Gastrocnemius medialis (tissue), 4 donors: ENCODE measurements at regions not wholly inside any gene's neighbourhood (a gene's known extent, or its start where the extent isn't known, plus 50 kb on each side); places are given as distances from the start of the nearest gene placed in this dataset.

Experiments
- ATAC-seq, 2 donors: fragments of 150-250 bp; one replicate each; pipeline ENCODE4 v1.9.1; 2016
- DNase-seq, 2 donors: peaks; one replicate each; pipeline ENCODE4 v3.0.0-alpha.2; 2019
- H3K27ac ChIP-seq, 4 donors: fragments of 200-600 bp; sonication (generic); 1 replicate in 1 of 4; 2 replicates in 3 of 4; pipeline ENCODE4 v1.5.1; 2016 to 2018; ENCODE audit warnings: mild to moderate bottlenecking in 2 of 4, moderate library complexity in 1 of 4
- H3K27me3 ChIP-seq, 3 donors: fragments of 200-600 bp; sonication (generic) in 2 of 3; 1 replicate in 1 of 3; 2 replicates in 2 of 3; pipeline versions ENCODE4 v1.5.1 to v1.6.0; 2016 to 2019; ENCODE audit warnings: mild to moderate bottlenecking in 1 of 3, moderate library complexity in 1 of 3
- H3K36me3 ChIP-seq, 2 donors: fragments of 200-600 bp; sonication (generic) in 1 of 2; one replicate each; pipeline ENCODE4 v1.5.1; 2017 to 2018
- H3K4me1 ChIP-seq, 2 donors: fragments of 200-600 bp; sonication (generic) in 1 of 2; one replicate each; pipeline ENCODE4 v1.5.1; 2016 to 2017; ENCODE audit warnings: mild to moderate bottlenecking in 2 of 2
- H3K4me3 ChIP-seq, 4 donors: fragments of 200-600 bp; sonication (generic) in 3 of 4; 1 replicate in 1 of 4; 2 replicates in 3 of 4; pipeline ENCODE4 v1.5.1; 2016 to 2019; ENCODE audit warnings: mild to moderate bottlenecking in 2 of 4
- H3K9me3 ChIP-seq, 3 donors: fragments of 200-600 bp; sonication (generic) in 2 of 3; 1 replicate in 1 of 3; 2 replicates in 2 of 3; pipeline ENCODE4 v1.5.1; 2016 to 2019
- CTCF ChIP-seq, 5 experiments: fragments of 450-650 bp in 3 of 5; fragments of 200-600 bp in 2 of 5; sonication (generic) in 2 of 5; IDR thresholded peaks in 4 of 5; conservative IDR thresholded peaks in 1 of 5; 1 replicate in 4 of 5; 2 replicates in 1 of 5; pipeline ENCODE4 v1.5.1; 2016 to 2019; ENCODE audit warnings: antibody characterized with exemption in 5 of 5, mild to moderate bottlenecking in 3 of 5, moderate library complexity in 3 of 5
- POLR2A ChIP-seq, 2 donors: fragments of 450-650 bp; IDR thresholded peaks; one replicate each; pipeline ENCODE4 v1.6.1; 2017; ENCODE audit warnings: antibody characterized with exemption in 2 of 2, mild to moderate bottlenecking in 2 of 2, moderate library complexity in 2 of 2
- in situ Hi-C, 4 donors: fragments of 200-750 bp; cut with MboI; loops; one replicate each; pipeline versions ENCODE4 v1.15.0 to v1.8.0; 2017; ENCODE audit warnings: low sequenced_read_pairs in 4 of 4
- intact Hi-C: fragments of 100-400 bp; cut with DNase I; formaldehyde crosslinking; loops from one replicate; pipeline ENCODE4 v1.15.1; 2023; ENCODE audit warnings: low total_unique reads

DNA sequence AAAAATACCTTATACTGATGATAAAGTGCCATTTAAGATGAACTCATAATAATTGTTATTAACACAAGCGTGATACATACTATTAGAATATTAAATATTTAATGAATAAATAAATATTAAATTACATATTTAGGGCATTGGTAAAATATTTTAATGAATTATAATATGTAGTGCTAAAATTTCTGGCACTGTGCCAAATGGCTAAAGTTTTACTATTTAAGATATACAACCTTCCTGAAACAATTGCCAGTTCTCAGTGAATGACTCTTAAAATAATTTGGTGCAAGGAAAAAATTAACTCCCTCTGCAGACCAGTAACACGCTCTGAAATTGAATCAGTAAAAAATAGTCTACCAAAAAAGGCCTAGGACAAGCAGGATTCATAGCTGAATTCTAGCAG is 428.9 kb upstream of the ATXN7L3B start:
- Histone ChIP-seq H3K4me3 (no peak overlapping the region), H3K27me3 (no peaks in the 10 kb centered on the region), H3K4me1 (no peaks in the 10 kb centered on the region), H3K9me3 (no peaks in the 10 kb centered on the region), H3K36me3 (no peaks in the 10 kb centered on the region), H3K27ac (no peak overlapping the region)
- intact Hi-C loops: no loop called here
- TF ChIP-seq CTCF (IDR thresholded peaks at IDR 0.05 in 4 of 5, conservative IDR thresholded peaks at IDR 0.05 in 1 of 5) (no peak), POLR2A (IDR thresholded peaks at IDR 0.05) (no peak)
- no peak for DNase-seq
- in situ Hi-C loops: no loop called here
- no peak for ATAC-seq

GRCh38 chr12:74111688-74112360 is 425.8 kb upstream of the ATXN7L3B start:
- in situ Hi-C loops (no loop called here), intact Hi-C loops (no loop called here)
- no peaks in the 10 kb centered on the region for H3K4me1 ChIP-seq
- no peaks in the 10 kb centered on the region for H3K9me3 ChIP-seq
- ATAC-seq: no peak
- no peak for DNase-seq
- H3K36me3 ChIP-seq: no peaks in the 10 kb centered on the region
- H3K27me3 ChIP-seq: no peaks in the 10 kb centered on the region
- no peak overlapping the region for H3K27ac ChIP-seq
- no peak overlapping the region for H3K4me3 ChIP-seq
- TF ChIP-seq POLR2A (IDR thresholded peaks at IDR 0.05): no peak
- no peak for TF ChIP-seq CTCF (IDR thresholded peaks at IDR 0.05 in 4 of 5, conservative IDR thresholded peaks at IDR 0.05 in 1 of 5)

GRCh38 chr12:74119811-74120362 is 417.7 kb upstream of the ATXN7L3B start:
- no peak for ATAC-seq
- no peak for TF ChIP-seq POLR2A (IDR thresholded peaks at IDR 0.05)
- no peak for TF ChIP-seq CTCF (IDR thresholded peaks at IDR 0.05 in 4 of 5, conservative IDR thresholded peaks at IDR 0.05 in 1 of 5)
- Histone ChIP-seq H3K4me1 (no peaks in the 10 kb centered on the region), H3K27ac (no peak overlapping the region), H3K36me3 (no peaks in the 10 kb centered on the region), H3K9me3 (no peaks in the 10 kb centered on the region), H3K27me3 (no peaks in the 10 kb centered on the region), H3K4me3 (no peak overlapping the region)
- intact Hi-C loops (no loop called here), in situ Hi-C loops (no loop called here)
- no peak for DNase-seq

- no peak for TF ChIP-seq POLR2A (IDR thresholded peaks at IDR 0.05)
- no peak for TF ChIP-seq CTCF (IDR thresholded peaks at IDR 0.05 in 4 of 5, conservative IDR thresholded peaks at IDR 0.05 in 1 of 5)
- intact Hi-C loops: no loop called here
- ATAC-seq: no peak
- no peak for DNase-seq
- H3K27ac ChIP-seq: no peak overlapping the region
- no peaks in the 10 kb centered on the region for H3K27me3 ChIP-seq
- no peaks in the 10 kb centered on the region for H3K9me3 ChIP-seq
- in situ Hi-C loops: no loop called here
- no peak overlapping the region for H3K4me3 ChIP-seq
- no peaks in the 10 kb centered on the region for H3K36me3 ChIP-seq
- H3K4me1 ChIP-seq: no peaks in the 10 kb centered on the region
Measured at GRCh38 chr12:74120644-74121043, 417.0 kb upstream of the ATXN7L3B start.

- ATAC-seq: no peak
- no peak overlapping the region for H3K27ac ChIP-seq
- no peaks in the 10 kb centered on the region for H3K9me3 ChIP-seq
- in situ Hi-C loops: no loop called here
- TF ChIP-seq CTCF (IDR thresholded peaks at IDR 0.05 in 4 of 5, conservative IDR thresholded peaks at IDR 0.05 in 1 of 5) (no peak), POLR2A (IDR thresholded peaks at IDR 0.05) (no peak)
- intact Hi-C loops: no loop called here
- H3K36me3 ChIP-seq: no peaks in the 10 kb centered on the region
- H3K4me1 ChIP-seq: no peaks in the 10 kb centered on the region
- no peak for DNase-seq
- no peaks in the 10 kb centered on the region for H3K27me3 ChIP-seq
- H3K4me3 ChIP-seq: no peak overlapping the region
Measured at GRCh38 chr12:74129702-74130101, 407.9 kb upstream of the ATXN7L3B start.
